IPS-20b (cell line): ENCODE measurements at regions not wholly inside any gene's neighbourhood (a gene's known extent, or its start where the extent isn't known, plus 50 kb on each side); places are given as distances from the start of the nearest gene placed in this dataset.
"Not testable (repeated sequence)": the region's sequence is repeated elsewhere in the genome, so short reads cannot be mapped to it uniquely, and the experiment has no call there.

Experiments used
- H3K27ac ChIP-seq: one replicate; pipeline ENCODE4 v1.5.1; 2013; ENCODE audit warnings: low read length
- H3K27me3 ChIP-seq: 2 replicates; pipeline ENCODE4 v1.6.1; 2013; ENCODE audit warnings: mild to moderate bottlenecking, low read length, inconsistent platforms; ENCODE audit not compliant: insufficient read depth
- H3K36me3 ChIP-seq: 2 replicates; pipeline ENCODE4 v1.6.1; 2013; ENCODE audit warnings: low read depth, mild to moderate bottlenecking, inconsistent platforms, low read length, moderate library complexity; ENCODE audit not compliant: insufficient read depth
- H3K4me1 ChIP-seq: 2 replicates; pipeline ENCODE4 v1.6.1; 2013; ENCODE audit warnings: mild to moderate bottlenecking, control low read depth, inconsistent platforms, low read length, moderate library complexity; ENCODE audit not compliant: insufficient read depth
- H3K4me3 ChIP-seq: 2 replicates; pipeline ENCODE4 v1.5.1; 2013; ENCODE audit warnings: mild to moderate bottlenecking, low read length, inconsistent platforms
- H3K9ac ChIP-seq: 2 replicates; pipeline ENCODE4 v1.6.1; 2013; ENCODE audit warnings: low read depth, mild to moderate bottlenecking, inconsistent platforms, low read length, moderate library complexity
- H3K9me3 ChIP-seq: 2 replicates; pipeline ENCODE4 v1.6.1; 2013; ENCODE audit warnings: mild to moderate bottlenecking, low read depth, low read length, inconsistent platforms; ENCODE audit not compliant: insufficient read depth

GRCh38 chrX:115357326-115358120 lies 68.0 kb downstream of the LUZP4 start:
- no peak overlapping the region for H3K27ac ChIP-seq
- H3K4me1 ChIP-seq, result no peaks in the 10 kb centered on the region
- H3K27me3 ChIP-seq, result peaks cover 42% of the 10 kb centered on the region; the same call in 1 of the 2 replicates
- H3K9me3 ChIP-seq, result no peaks in the 10 kb centered on the region
- H3K9ac ChIP-seq, result no peak overlapping the region
- H3K4me3 ChIP-seq, result no peak overlapping the region
- no peaks in the 10 kb centered on the region for H3K36me3 ChIP-seq

GRCh38 chrX:115359508-115359907 lies 70.0 kb downstream of the LUZP4 start:
- H3K36me3 ChIP-seq, H3K9me3 ChIP-seq, H3K9ac ChIP-seq, H3K4me1 ChIP-seq, H3K4me3 ChIP-seq, H3K27ac ChIP-seq: not testable (repeated sequence)
- H3K27me3 ChIP-seq, result peaks cover 42% of the 10 kb centered on the region; the same call in 1 of the 2 replicates

- H3K4me1 ChIP-seq, result no peaks in the 10 kb centered on the region
- no peak overlapping the region for H3K9ac ChIP-seq
- H3K9me3 ChIP-seq, result no peaks in the 10 kb centered on the region
- H3K36me3 ChIP-seq, result no peaks in the 10 kb centered on the region
- H3K27me3 ChIP-seq, result peaks cover 35% of the 10 kb centered on the region; the same call in 1 of the 2 replicates
- no peak overlapping the region for H3K27ac ChIP-seq
- H3K4me3 ChIP-seq, result no peak overlapping the region
These were observed 70.8 kb downstream of the LUZP4 start for GRCh38 chrX:115360220-115360781.

GRCh38 chrX:115362334-115363095 lies 73.0 kb downstream of the LUZP4 start:
- H3K9ac ChIP-seq, result no peak overlapping the region
- H3K4me3 ChIP-seq, result no peak overlapping the region
- no peak overlapping the region for H3K27ac ChIP-seq
- no peaks in the 10 kb centered on the region for H3K9me3 ChIP-seq
- H3K4me1 ChIP-seq, result no peaks in the 10 kb centered on the region
- H3K27me3 ChIP-seq, result peaks cover 13% of the 10 kb centered on the region; the same call in 1 of the 2 replicates
- no peaks in the 10 kb centered on the region for H3K36me3 ChIP-seq

- Histone ChIP-seq H3K9ac (no peak overlapping the region), H3K36me3 (no peaks in the 10 kb centered on the region), H3K27ac (no peak overlapping the region), H3K4me1 (no peaks in the 10 kb centered on the region; the same call in 1 of the 2 replicates), H3K9me3 (no peaks in the 10 kb centered on the region), H3K4me3 (no peak overlapping the region), H3K27me3 (peaks cover 4% of the 10 kb centered on the region; the same call in 1 of the 2 replicates)
These were observed 73.9 kb downstream of the LUZP4 start for GRCh38 chrX:115363372-115363771.

- Histone ChIP-seq H3K9ac (no peak overlapping the region), H3K9me3 (no peaks in the 10 kb centered on the region), H3K27me3 (peaks cover under 1% of the 10 kb centered on the region; the same call in 1 of the 2 replicates), H3K27ac (no peak overlapping the region), H3K36me3 (no peaks in the 10 kb centered on the region), H3K4me3 (no peak overlapping the region), H3K4me1 (no peaks in the 10 kb centered on the region; the same call in 1 of the 2 replicates)
These were observed 74.4 kb downstream of the LUZP4 start for GRCh38 chrX:115363897-115364296.

GRCh38 chrX:115364670-115365069 lies 75.2 kb downstream of the LUZP4 start:
- Histone ChIP-seq H3K9ac (no peak overlapping the region), H3K27me3 (no peaks in the 10 kb centered on the region), H3K4me1 (no peaks in the 10 kb centered on the region; the same call in 1 of the 2 replicates), H3K36me3 (no peaks in the 10 kb centered on the region), H3K27ac (no peak overlapping the region), H3K4me3 (no peak overlapping the region), H3K9me3 (no peaks in the 10 kb centered on the region)

- no peak overlapping the region for H3K4me3 ChIP-seq
- H3K27ac ChIP-seq, result no peak overlapping the region
- no peaks in the 10 kb centered on the region for H3K9me3 ChIP-seq
- H3K36me3 ChIP-seq, result no peaks in the 10 kb centered on the region
- H3K27me3 ChIP-seq, result no peaks in the 10 kb centered on the region
- no peak overlapping the region for H3K9ac ChIP-seq
- no peaks in the 10 kb centered on the region; the same call in 1 of the 2 replicates for H3K4me1 ChIP-seq
These were observed 77.0 kb downstream of the LUZP4 start for GRCh38 chrX:115366535-115366934.

GRCh38 chrX:115367455-115367854 lies 77.9 kb downstream of the LUZP4 start:
- H3K27ac ChIP-seq, result no peak overlapping the region
- H3K4me1 ChIP-seq, result peaks cover 5% of the 10 kb centered on the region
- no peak overlapping the region for H3K9ac ChIP-seq
- H3K36me3 ChIP-seq, result no peaks in the 10 kb centered on the region
- no peaks in the 10 kb centered on the region for H3K9me3 ChIP-seq
- H3K27me3 ChIP-seq, result no peaks in the 10 kb centered on the region
- no peak overlapping the region for H3K4me3 ChIP-seq

GRCh38 chrX:115367951-115368350 lies 78.4 kb downstream of the LUZP4 start:
- H3K9me3 ChIP-seq, result no peaks in the 10 kb centered on the region
- no peak overlapping the region for H3K27ac ChIP-seq
- no peaks in the 10 kb centered on the region for H3K36me3 ChIP-seq
- no peak overlapping the region for H3K9ac ChIP-seq
- H3K27me3 ChIP-seq, result no peaks in the 10 kb centered on the region
- H3K4me3 ChIP-seq, result no peak overlapping the region
- peaks cover 9% of the 10 kb centered on the region for H3K4me1 ChIP-seq

- Histone ChIP-seq H3K27ac (no peak overlapping the region), H3K27me3 (no peaks in the 10 kb centered on the region)
These were observed 79.4 kb downstream of the LUZP4 start for GRCh38 chrX:115368876-115369275.

More at GRCh38 chrX:115368876-115369275, 79.4 kb downstream of the LUZP4 start:
- Histone ChIP-seq H3K9me3 (no peaks in the 10 kb centered on the region), H3K36me3 (no peaks in the 10 kb centered on the region), H3K4me3 (no peak overlapping the region), H3K4me1 (peaks cover 12% of the 10 kb centered on the region), H3K9ac (no peak overlapping the region)
